ENCODE measurements at regions not wholly inside any gene's neighbourhood (a gene's known extent, or its start where the extent isn't known, plus 50 kb on each side); places are given as distances from the start of the nearest gene placed in this dataset.

DNA sequence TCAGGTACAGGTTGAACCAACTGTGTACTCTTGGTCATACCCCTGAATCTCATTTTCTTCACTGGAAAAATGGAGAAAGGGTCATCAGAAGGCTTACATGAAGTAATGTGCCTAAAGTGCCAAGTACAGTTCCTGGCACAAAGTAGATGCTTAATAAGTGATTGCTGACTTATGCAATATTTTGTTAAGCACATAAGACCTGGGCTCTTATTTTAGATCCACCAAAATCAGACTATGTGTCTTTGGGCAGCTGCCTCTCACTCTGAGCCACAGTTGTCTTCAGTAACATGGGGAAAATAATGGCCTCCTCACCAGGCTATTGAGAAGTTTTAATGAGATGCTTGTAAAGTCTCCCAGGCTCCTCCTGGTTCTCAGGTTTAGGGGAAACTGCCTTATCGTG is 74.3 kb upstream of the TRABD2B start:
- no TSS peak for BruUV-seq (replicated peaks)
- POLR2A ChIA-PET: no interaction called here
- H3K9me3 ChIP-seq (replicated peaks; ENCODE audit: control insufficient read depth, insufficient read depth, low read length): no peaks in the 10 kb centered on the region
- no peaks in the 10 kb centered on the region for H4K20me1 ChIP-seq (replicated peaks; ENCODE audit: control insufficient read depth, extremely low read depth, insufficient read depth, low read length)
- intact Hi-C loops (cut with micrococcal nuclease): no loop called here
- no peaks in the 10 kb centered on the region for H3K36me3 ChIP-seq (ENCODE audit: control insufficient read depth in 2 of 2, extremely low read depth in 1 of 2, insufficient read depth in 2 of 2, low read length in 2 of 2)
- H3K79me2 ChIP-seq (ENCODE audit: control insufficient read depth, insufficient read depth, low read length): no peaks in the 10 kb centered on the region
- TF ChIP-seq GATA2 (IDR thresholded peaks at IDR 0.05; ENCODE audit: insufficient read depth, insufficient read length, low read depth, low read length) (no peak), FOS (IDR thresholded peaks at IDR 0.05; ENCODE audit: borderline replicate concordance, insufficient read depth, low read length) (no peak), CTCF (IDR thresholded peaks at IDR 0.05; ENCODE audit: extremely low read depth in 1 of 2, insufficient read depth in 1 of 2, low read depth in 1 of 2, low read length in 2 of 2) (no peak), MYC (IDR thresholded peaks at IDR 0.05; ENCODE audit: low read depth, low read length) (no peak), EZH2 (IDR thresholded peaks at IDR 0.05; ENCODE audit: borderline replicate concordance, low read depth, low read length, severe bottlenecking) (no peak), JUN (IDR thresholded peaks at IDR 0.05; ENCODE audit: borderline replicate concordance, insufficient read depth, insufficient read length, low read depth) (no peak), MAX (IDR thresholded peaks at IDR 0.05; ENCODE audit: insufficient read depth, insufficient read length) (no peak), POLR2AphosphoS5 (IDR thresholded peaks at IDR 0.05; ENCODE audit: insufficient read depth, low read depth, low read length) (no peak), POLR2A (IDR thresholded peaks at IDR 0.05; ENCODE audit: low read depth, low read length) (no peak)
- H3K9ac ChIP-seq (replicated peaks; ENCODE audit: extremely low read depth, insufficient read depth, low read length): no peak overlapping the region
- FAIRE-seq (no peak), DNase-seq (ENCODE audit: low read depth, low spot score) (no peak)
- no peak overlapping the region for H3K27ac ChIP-seq (ENCODE audit: insufficient read depth, low read depth, low read length)
- dilution Hi-C loops (cut with MboI; ENCODE audit: extremely low pct_ligation_motif_present, low sequenced_read_pairs): no loop called here
- H3K4me1 ChIP-seq (ENCODE audit: control insufficient read depth, extremely low read depth, insufficient read depth, low read length): no peaks in the 10 kb centered on the region
- CTCF ChIA-PET: no interaction called here
- H3K9me1 ChIP-seq (replicated peaks; ENCODE audit: control insufficient read depth, extremely low read depth, insufficient read depth, low read length): no peaks in the 10 kb centered on the region
- H3K4me2 ChIP-seq (ENCODE audit: insufficient read depth, low read length): no peak overlapping the region
- no peaks in the 10 kb centered on the region for H3K27me3 ChIP-seq (ENCODE audit: control insufficient read depth in 2 of 2, insufficient read depth in 2 of 2, low read length in 2 of 2)
- H3K4me3 ChIP-seq (replicated peaks in 1 of 3; ENCODE audit: insufficient read depth in 1 of 3, low read depth in 1 of 3, low read length in 3 of 3): no peak overlapping the region
- H2AFZ ChIP-seq (ENCODE audit: low read depth, low read length): no peak overlapping the region

All from endothelial cell of umbilical vein (primary cell).